Endothelial cell (in vitro differentiated cells): ENCODE measurements at regions not wholly inside any gene's neighbourhood (a gene's known extent, or its start where the extent isn't known, plus 50 kb on each side); places are given as distances from the start of the nearest gene placed in this dataset.

Experiments
- DNase-seq: peaks from one replicate; pipeline ENCODE4 v3.0.0; 2021; ENCODE audit warnings: low spot score
- H3K27ac Mint-ChIP-seq: one replicate; pipeline ENCODE4 v1.8.0; 2021; ENCODE audit warnings: mixed read lengths, inconsistent platforms; ENCODE audit not compliant: unreplicated experiment
- H3K27me3 Mint-ChIP-seq: one replicate; pipeline ENCODE4 v1.8.0; 2021; ENCODE audit warnings: mild to moderate bottlenecking, moderate library complexity, mixed read lengths, inconsistent platforms; ENCODE audit not compliant: unreplicated experiment
- H3K36me3 Mint-ChIP-seq: one replicate; pipeline ENCODE4 v1.8.0; 2021; ENCODE audit warnings: mild to moderate bottlenecking, low read depth, mixed read lengths, inconsistent platforms; ENCODE audit not compliant: unreplicated experiment
- H3K4me1 Mint-ChIP-seq: one replicate; pipeline ENCODE4 v1.8.0; 2021; ENCODE audit warnings: mild to moderate bottlenecking, mixed read lengths, inconsistent platforms; ENCODE audit not compliant: unreplicated experiment
- H3K4me3 Mint-ChIP-seq: one replicate; pipeline ENCODE4 v1.8.0; 2021; ENCODE audit warnings: mild to moderate bottlenecking, mixed read lengths, inconsistent platforms; ENCODE audit not compliant: unreplicated experiment
- H3K9me3 Mint-ChIP-seq: one replicate; pipeline ENCODE4 v1.8.0; 2021; ENCODE audit warnings: mixed read lengths, inconsistent platforms; ENCODE audit not compliant: unreplicated experiment
- TF ChIP-seq, protein P1 (sequence below): fragments of 200-600 bp; sonication (generic); IDR thresholded peaks from one replicate; pipeline ENCODE4 v1.5.0; 2021; ENCODE audit warnings: antibody characterized with exemption; ENCODE audit not compliant: unreplicated experiment

DNA sequence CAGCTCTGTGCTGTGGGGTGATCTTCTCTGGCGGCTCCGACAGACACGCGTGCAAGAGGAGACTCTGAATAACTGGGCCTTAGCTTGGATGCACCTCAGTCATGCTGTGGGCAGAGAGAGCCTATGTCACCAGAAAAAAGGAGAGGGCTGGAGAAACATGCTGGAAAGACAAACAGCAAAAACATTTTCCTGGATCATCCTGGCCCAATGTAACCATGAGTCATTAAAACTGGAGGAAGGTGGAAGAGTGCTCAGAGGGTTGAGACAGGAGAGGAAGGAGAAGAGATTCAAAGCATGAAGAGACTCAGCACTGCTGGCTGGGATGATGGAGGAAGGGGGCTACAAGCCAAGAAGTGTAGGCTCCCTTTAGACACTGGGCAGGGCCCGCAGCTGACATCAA, 292.0 kb downstream of the CDH26 start:
- no peak overlapping the region for H3K4me3 Mint-ChIP-seq
- peaks cover 4% of the 10 kb centered on the region for H3K27me3 Mint-ChIP-seq
- no peaks in the 10 kb centered on the region for H3K9me3 Mint-ChIP-seq
- no peak for DNase-seq
- H3K36me3 Mint-ChIP-seq: no peaks in the 10 kb centered on the region
- TF ChIP-seq, protein P1, sequence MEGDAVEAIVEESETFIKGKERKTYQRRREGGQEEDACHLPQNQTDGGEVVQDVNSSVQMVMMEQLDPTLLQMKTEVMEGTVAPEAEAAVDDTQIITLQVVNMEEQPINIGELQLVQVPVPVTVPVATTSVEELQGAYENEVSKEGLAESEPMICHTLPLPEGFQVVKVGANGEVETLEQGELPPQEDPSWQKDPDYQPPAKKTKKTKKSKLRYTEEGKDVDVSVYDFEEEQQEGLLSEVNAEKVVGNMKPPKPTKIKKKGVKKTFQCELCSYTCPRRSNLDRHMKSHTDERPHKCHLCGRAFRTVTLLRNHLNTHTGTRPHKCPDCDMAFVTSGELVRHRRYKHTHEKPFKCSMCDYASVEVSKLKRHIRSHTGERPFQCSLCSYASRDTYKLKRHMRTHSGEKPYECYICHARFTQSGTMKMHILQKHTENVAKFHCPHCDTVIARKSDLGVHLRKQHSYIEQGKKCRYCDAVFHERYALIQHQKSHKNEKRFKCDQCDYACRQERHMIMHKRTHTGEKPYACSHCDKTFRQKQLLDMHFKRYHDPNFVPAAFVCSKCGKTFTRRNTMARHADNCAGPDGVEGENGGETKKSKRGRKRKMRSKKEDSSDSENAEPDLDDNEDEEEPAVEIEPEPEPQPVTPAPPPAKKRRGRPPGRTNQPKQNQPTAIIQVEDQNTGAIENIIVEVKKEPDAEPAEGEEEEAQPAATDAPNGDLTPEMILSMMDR: no peak
- H3K27ac Mint-ChIP-seq: no peak overlapping the region
- H3K4me1 Mint-ChIP-seq: no peaks in the 10 kb centered on the region

DNA sequence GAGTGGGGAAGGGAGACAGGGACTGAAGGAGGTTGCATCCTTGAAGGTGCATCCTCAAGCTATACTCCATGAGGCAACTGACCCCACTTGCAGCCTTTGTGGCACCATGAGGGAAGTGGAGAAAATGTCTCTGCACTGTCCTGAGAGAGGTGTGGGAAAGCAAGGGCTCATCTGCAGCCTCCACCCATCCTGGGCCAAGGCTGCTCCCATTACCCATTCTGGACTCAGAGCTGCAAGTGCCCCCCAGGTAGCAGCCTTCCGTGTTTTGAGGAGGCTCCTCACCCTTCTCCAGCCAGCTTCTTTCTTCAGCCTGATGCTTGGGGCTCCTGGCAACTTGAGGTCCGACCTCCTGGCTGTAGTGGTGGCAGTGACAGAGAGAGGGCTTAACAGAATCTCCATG, 294.6 kb downstream of the CDH26 start:
- TF ChIP-seq, protein P1: no peak
- Mint-ChIP-seq H3K27ac (no peak overlapping the region), H3K27me3 (peaks cover 5% of the 10 kb centered on the region), H3K4me1 (no peaks in the 10 kb centered on the region), H3K9me3 (no peaks in the 10 kb centered on the region), H3K36me3 (no peaks in the 10 kb centered on the region), H3K4me3 (no peak overlapping the region)
- no peak for DNase-seq

DNA sequence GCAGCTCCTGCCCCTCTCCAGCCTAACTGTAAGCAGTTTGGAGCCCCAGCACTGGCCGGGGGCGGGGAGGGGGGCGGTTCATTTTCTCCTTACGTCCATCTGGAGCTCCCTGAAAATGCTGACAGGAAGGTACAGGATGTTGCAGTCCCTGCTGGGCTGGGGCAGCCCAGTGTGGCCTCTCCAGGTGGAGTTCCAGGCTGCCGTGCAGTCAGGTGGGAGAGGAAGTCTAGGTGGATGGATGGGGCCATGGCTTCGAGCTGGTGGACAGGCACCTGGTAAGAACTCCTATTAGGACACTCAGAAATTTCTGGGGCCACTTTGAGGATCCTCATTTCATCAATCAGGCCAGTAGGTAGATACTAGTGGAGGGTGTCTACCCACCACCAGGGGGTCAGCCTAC, 295.2 kb downstream of the CDH26 start:
- Mint-ChIP-seq H3K36me3 (no peaks in the 10 kb centered on the region), H3K27ac (no peak overlapping the region), H3K4me1 (no peaks in the 10 kb centered on the region), H3K27me3 (peaks cover 5% of the 10 kb centered on the region), H3K9me3 (no peaks in the 10 kb centered on the region), H3K4me3 (no peak overlapping the region)
- no peak for DNase-seq
- TF ChIP-seq, protein P1: no peak

DNA sequence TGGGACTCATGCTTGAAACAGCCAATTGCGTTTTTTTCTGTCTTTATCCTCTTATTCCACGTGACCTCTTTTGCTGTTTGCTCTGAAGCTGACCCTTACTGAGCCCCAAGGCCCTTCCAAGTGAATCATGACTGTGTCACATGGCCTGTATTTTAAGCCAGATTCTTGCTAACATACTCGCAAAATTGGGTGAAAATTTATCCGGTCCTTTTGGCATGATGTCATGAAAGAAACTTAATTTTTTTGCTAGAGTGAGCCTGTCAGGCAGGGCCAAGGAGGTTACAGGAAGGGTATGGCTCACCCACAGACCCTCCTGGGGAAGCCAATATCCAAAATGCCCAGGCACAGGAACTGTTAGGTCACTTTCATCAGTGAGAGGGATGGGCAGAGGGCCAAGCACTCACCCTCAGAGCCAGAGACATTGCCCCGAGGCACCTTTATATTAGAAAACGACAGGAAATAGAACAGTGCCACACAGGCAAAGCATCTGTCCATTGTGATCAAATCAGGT, 296.7 kb downstream of the CDH26 start:
- no peak overlapping the region for H3K27ac Mint-ChIP-seq
- no peaks in the 10 kb centered on the region for H3K36me3 Mint-ChIP-seq
- TF ChIP-seq, protein P1: no peak
- H3K4me1 Mint-ChIP-seq: no peaks in the 10 kb centered on the region
- H3K4me3 Mint-ChIP-seq: no peak overlapping the region
- H3K9me3 Mint-ChIP-seq: no peaks in the 10 kb centered on the region
- H3K27me3 Mint-ChIP-seq: peaks cover 5% of the 10 kb centered on the region
- no peak for DNase-seq

DNA sequence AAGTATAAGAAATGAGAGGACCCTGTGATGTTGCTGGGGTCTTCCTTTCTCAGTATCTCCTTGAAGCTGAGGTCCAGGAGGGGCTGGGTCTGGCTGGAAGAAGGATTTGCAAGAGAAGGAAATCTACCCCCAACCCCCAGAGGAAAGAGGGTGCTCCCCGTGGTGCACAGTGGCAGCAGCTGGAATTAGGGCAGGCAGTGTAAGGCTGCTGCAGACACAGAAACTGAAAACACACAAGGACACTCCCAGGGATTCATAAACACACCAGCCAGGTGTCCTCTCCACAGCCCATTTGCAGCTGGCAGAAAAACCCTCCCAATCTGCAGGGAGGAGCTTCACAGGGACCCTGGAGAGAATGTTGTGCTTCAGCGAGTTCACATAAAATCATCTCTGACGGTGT, 297.2 kb downstream of the CDH26 start:
- TF ChIP-seq, protein P1: no peak
- Mint-ChIP-seq H3K27ac (no peak overlapping the region), H3K4me3 (no peak overlapping the region), H3K4me1 (no peaks in the 10 kb centered on the region), H3K36me3 (no peaks in the 10 kb centered on the region), H3K9me3 (no peaks in the 10 kb centered on the region), H3K27me3 (peaks cover 5% of the 10 kb centered on the region)
- DNase-seq: no peak
